Endothelial cell of umbilical vein (primary cell): ENCODE measurements at regions not wholly inside any gene's neighbourhood (a gene's known extent, or its start where the extent isn't known, plus 50 kb on each side); places are given as distances from the start of the nearest gene placed in this dataset.
"Not testable (repeated sequence)": the region's sequence is repeated elsewhere in the genome, so short reads cannot be mapped to it uniquely, and the experiment has no call there.

Experiments
- EZH2 ChIP-seq: IDR thresholded peaks from 2 replicates; pipeline ENCODE4 v1.6.1; 2012; ENCODE audit warnings: borderline replicate concordance, low read depth, mild to moderate bottlenecking, moderate library complexity, low read length, inconsistent platforms; ENCODE audit not compliant: severe bottlenecking
- FOS ChIP-seq: IDR thresholded peaks from 2 replicates; pipeline ENCODE4 v1.6.1; 2011; ENCODE audit warnings: mild to moderate bottlenecking, low read length, moderate library complexity, borderline replicate concordance; ENCODE audit not compliant: insufficient read depth
- GATA2 ChIP-seq: IDR thresholded peaks from 2 replicates; pipeline ENCODE4 v1.7.0; 2011; ENCODE audit warnings: low read depth, mild to moderate bottlenecking, moderate library complexity, mixed read lengths, low read length; ENCODE audit not compliant: insufficient read length, insufficient read depth
- JUN ChIP-seq: IDR thresholded peaks from 2 replicates; pipeline ENCODE4 v1.6.1; 2011; ENCODE audit warnings: borderline replicate concordance, low read depth; ENCODE audit not compliant: insufficient read length, insufficient read depth
- MYC ChIP-seq: IDR thresholded peaks from one replicate; pipeline ENCODE4 v1.6.1; 2011; ENCODE audit warnings: mild to moderate bottlenecking, low read depth, low read length
- POLR2A ChIP-seq: IDR thresholded peaks from 2 replicates; pipeline ENCODE4 v1.6.1; 2012; ENCODE audit warnings: low read depth, mild to moderate bottlenecking, control low read depth, low read length
- POLR2AphosphoS5 ChIP-seq: IDR thresholded peaks from 2 replicates; pipeline ENCODE4 v1.6.1; 2012; ENCODE audit warnings: low read depth, mild to moderate bottlenecking, control low read depth, low read length, moderate library complexity; ENCODE audit not compliant: insufficient read depth
- TF ChIP-seq, protein P1 (sequence below), 2 donors: IDR thresholded peaks; 1 replicate in 1 of 2; 2 replicates in 1 of 2; pipeline ENCODE4 v1.5.1; 2011; ENCODE audit warnings: low read length in 2 of 2, mild to moderate bottlenecking in 2 of 2, moderate library complexity in 2 of 2, control low read depth in 1 of 2, inconsistent platforms in 1 of 2, low read depth in 1 of 2; ENCODE audit not compliant: insufficient read depth in 1 of 2; ENCODE audit errors: extremely low read depth in 1 of 2
- TF ChIP-seq, protein P2 (sequence below): IDR thresholded peaks from 2 replicates; pipeline ENCODE4 v1.6.1; 2011; ENCODE audit not compliant: insufficient read depth, insufficient read length

DNA sequence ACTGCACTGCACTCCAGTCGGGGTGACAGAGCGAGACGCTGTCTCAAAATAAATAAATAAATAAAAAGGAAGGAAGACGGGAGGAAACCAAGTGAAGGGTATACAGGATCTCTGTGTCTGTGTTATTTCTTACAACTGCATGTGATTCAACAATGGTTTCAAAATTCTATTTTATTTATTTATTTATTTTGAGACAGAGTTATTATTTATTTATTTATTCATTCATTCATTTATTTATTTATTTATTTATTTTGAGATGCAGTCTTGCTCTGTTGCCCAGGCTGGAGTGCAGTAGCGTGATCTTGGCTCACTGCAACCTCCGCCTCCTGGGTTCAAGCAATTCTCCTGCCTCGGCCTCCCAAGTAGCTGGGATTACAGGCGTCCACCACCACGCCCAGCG lies 64.2 kb upstream of the RBM24 start:
- TF ChIP-seq, protein P1, sequence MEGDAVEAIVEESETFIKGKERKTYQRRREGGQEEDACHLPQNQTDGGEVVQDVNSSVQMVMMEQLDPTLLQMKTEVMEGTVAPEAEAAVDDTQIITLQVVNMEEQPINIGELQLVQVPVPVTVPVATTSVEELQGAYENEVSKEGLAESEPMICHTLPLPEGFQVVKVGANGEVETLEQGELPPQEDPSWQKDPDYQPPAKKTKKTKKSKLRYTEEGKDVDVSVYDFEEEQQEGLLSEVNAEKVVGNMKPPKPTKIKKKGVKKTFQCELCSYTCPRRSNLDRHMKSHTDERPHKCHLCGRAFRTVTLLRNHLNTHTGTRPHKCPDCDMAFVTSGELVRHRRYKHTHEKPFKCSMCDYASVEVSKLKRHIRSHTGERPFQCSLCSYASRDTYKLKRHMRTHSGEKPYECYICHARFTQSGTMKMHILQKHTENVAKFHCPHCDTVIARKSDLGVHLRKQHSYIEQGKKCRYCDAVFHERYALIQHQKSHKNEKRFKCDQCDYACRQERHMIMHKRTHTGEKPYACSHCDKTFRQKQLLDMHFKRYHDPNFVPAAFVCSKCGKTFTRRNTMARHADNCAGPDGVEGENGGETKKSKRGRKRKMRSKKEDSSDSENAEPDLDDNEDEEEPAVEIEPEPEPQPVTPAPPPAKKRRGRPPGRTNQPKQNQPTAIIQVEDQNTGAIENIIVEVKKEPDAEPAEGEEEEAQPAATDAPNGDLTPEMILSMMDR (IDR thresholded peaks at IDR 0.05; ENCODE audit: extremely low read depth in 1 of 2, insufficient read depth in 1 of 2, low read depth in 1 of 2, low read length in 2 of 2): not testable (repeated sequence)
- TF ChIP-seq POLR2AphosphoS5, EZH2, POLR2A, JUN, MYC, GATA2, FOS: not testable (repeated sequence)
- TF ChIP-seq, protein P2, sequence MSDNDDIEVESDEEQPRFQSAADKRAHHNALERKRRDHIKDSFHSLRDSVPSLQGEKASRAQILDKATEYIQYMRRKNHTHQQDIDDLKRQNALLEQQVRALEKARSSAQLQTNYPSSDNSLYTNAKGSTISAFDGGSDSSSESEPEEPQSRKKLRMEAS: not testable (repeated sequence)
